IMR-90 (cell line): ENCODE measurements at regions not wholly inside any gene's neighbourhood (a gene's known extent, or its start where the extent isn't known, plus 50 kb on each side); places are given as distances from the start of the nearest gene placed in this dataset.

Experiments
- ATAC-seq: fragments of 200-7000 bp; cut with Tn5 transposase; 2 replicates; pipeline ENCODE4 v1.9.1; 2020; ENCODE audit warnings: low read depth, mild to moderate bottlenecking, moderate library complexity
- BruUV-seq: library from RNA; stranded (reverse); fragments of 400-500 nt; replicated peaks from 2 replicates; lab custom pipeline; 2021; lab: Mats Ljungman, UMichigan
- CTCF ChIA-PET: fragments of 300-600 bp; formaldehyde crosslinking; extraction: SDS; loops from one replicate; lab custom pipeline; 2021; ENCODE audit warnings: antibody characterized with exemption; lab: Yijun Ruan, JAX
- POLR2A ChIA-PET: fragments of 300-600 bp; sonication (Branson Sonifier 250); formaldehyde crosslinking; loops from one replicate; lab custom pipeline; 2022; ENCODE audit warnings: antibody characterized with exemption; ENCODE audit not compliant: unreplicated experiment; lab: Charles Lee
- DNase-seq: peaks from one replicate; pipeline ENCODE4 v3.0.0; 2013
- H2AFZ ChIP-seq: replicated peaks from 2 replicates; pipeline ENCODE3; 2013; ENCODE audit warnings: low read length, mild to moderate bottlenecking; ENCODE audit not compliant: poor library complexity
- H2AK5ac ChIP-seq: 2 replicates; pipeline ENCODE4 v1.6.1; 2013; ENCODE audit warnings: low read depth, low read length, inconsistent platforms
- H2AK9ac ChIP-seq: replicated peaks from 2 replicates; pipeline ENCODE3; 2013; ENCODE audit warnings: mild to moderate bottlenecking, low read depth, low read length, moderate library complexity; ENCODE audit not compliant: poor library complexity
- H2BK120ac ChIP-seq: 2 replicates; pipeline ENCODE4 v1.6.1; 2013; ENCODE audit warnings: low read depth, low read length, inconsistent platforms
- H2BK15ac ChIP-seq: 3 replicates; pipeline ENCODE4 v1.6.1; 2013; ENCODE audit warnings: low read depth, low read length, inconsistent platforms
- H2BK20ac ChIP-seq: 2 replicates; pipeline ENCODE4 v1.6.1; 2013; ENCODE audit warnings: low read depth, mild to moderate bottlenecking, inconsistent platforms, low read length, moderate library complexity
- H2BK5ac ChIP-seq: 2 replicates; pipeline ENCODE4 v1.6.1; 2013; ENCODE audit warnings: mild to moderate bottlenecking, low read depth, low read length, inconsistent platforms; ENCODE audit not compliant: poor library complexity, severe bottlenecking
- H3K14ac ChIP-seq: replicated peaks from 2 replicates; pipeline ENCODE4 v1.6.1; 2013; ENCODE audit warnings: low read depth, low read length, inconsistent platforms
- H3K18ac ChIP-seq: 2 replicates; pipeline ENCODE4 v1.6.1; 2013; ENCODE audit warnings: low read depth, low read length, control low read depth
- H3K23ac ChIP-seq: 2 replicates; pipeline ENCODE4 v1.6.1; 2013; ENCODE audit warnings: low read depth, low read length, inconsistent platforms
- H3K27ac ChIP-seq: 2 replicates; pipeline ENCODE4 v1.5.1; 2013; ENCODE audit warnings: mild to moderate bottlenecking, control low read depth, low read length; ENCODE audit not compliant: insufficient read depth
- H3K27me3 ChIP-seq: 2 replicates; pipeline ENCODE4 v1.6.1; 2013; ENCODE audit warnings: low read length; ENCODE audit not compliant: control insufficient read depth, insufficient read depth
- H3K36me3 ChIP-seq: 2 replicates; pipeline ENCODE4 v1.6.1; 2013; ENCODE audit warnings: low read length, mixed read lengths; ENCODE audit not compliant: control insufficient read depth, insufficient read depth
- H3K4ac ChIP-seq: 2 replicates; pipeline ENCODE4 v1.6.1; 2013; ENCODE audit warnings: low read depth, low read length, inconsistent platforms
- H3K4me1 ChIP-seq: 2 replicates; pipeline ENCODE4 v1.6.1; 2013; ENCODE audit warnings: low read length, mixed read lengths; ENCODE audit not compliant: control insufficient read depth, insufficient read depth
- H3K4me2 ChIP-seq: 2 replicates; pipeline ENCODE4 v1.6.1; 2013; ENCODE audit warnings: low read depth, mild to moderate bottlenecking, control low read depth, low read length, moderate library complexity
- H3K4me3 ChIP-seq: 2 replicates; pipeline ENCODE4 v1.5.1; 2013; ENCODE audit warnings: low read depth, mild to moderate bottlenecking, control low read depth, low read length, moderate library complexity; ENCODE audit not compliant: insufficient read depth
- H3K56ac ChIP-seq: 2 replicates; pipeline ENCODE4 v1.6.1; 2013; ENCODE audit warnings: low read length, inconsistent platforms; ENCODE audit not compliant: insufficient read depth; ENCODE audit errors: extremely low read depth
- H3K79me1 ChIP-seq, 2 experiments: 2 replicates each; pipeline ENCODE4 v1.6.1; 2013; ENCODE audit warnings: low read length in 2 of 2, inconsistent platforms in 1 of 2, low read depth in 1 of 2
- H3K9ac ChIP-seq: 2 replicates; pipeline ENCODE4 v1.6.1; 2013; ENCODE audit warnings: low read depth, low read length, control low read depth
- H3K9me1 ChIP-seq: 2 replicates; pipeline ENCODE4 v1.6.1; 2013; ENCODE audit warnings: low read length, inconsistent platforms; ENCODE audit not compliant: insufficient read depth
- H3K9me3 ChIP-seq: 2 replicates; pipeline ENCODE4 v1.6.1; 2013; ENCODE audit warnings: low read length; ENCODE audit not compliant: control insufficient read depth, insufficient read depth
- H4K20me1 ChIP-seq: 2 replicates; pipeline ENCODE4 v1.6.1; 2013; ENCODE audit warnings: low read length, inconsistent platforms; ENCODE audit not compliant: insufficient read depth
- H4K5ac ChIP-seq: 2 replicates; pipeline ENCODE4 v1.6.1; 2013; ENCODE audit warnings: mild to moderate bottlenecking, low read depth, low read length, control low read depth
- H4K8ac ChIP-seq, 2 experiments: 2 replicates each; pipeline ENCODE4 v1.6.1; 2013; ENCODE audit warnings: low read depth in 2 of 2, low read length in 2 of 2, control low read depth in 1 of 2, inconsistent platforms in 1 of 2
- H4K91ac ChIP-seq: 2 replicates; pipeline ENCODE4 v1.6.1; 2013; ENCODE audit warnings: low read depth, low read length, inconsistent platforms; ENCODE audit not compliant: insufficient read depth
- BHLHE40 ChIP-seq: fragments of 150-350 bp; IDR thresholded peaks from 2 replicates; pipeline ENCODE4 v1.6.1; 2016; ENCODE audit warnings: mild to moderate bottlenecking, low read depth, low read length
- CEBPB ChIP-seq: IDR thresholded peaks from 2 replicates; pipeline ENCODE4 v1.6.1; 2012; ENCODE audit warnings: low read depth, low read length, improper control_type of control experiment
- FOS ChIP-seq: fragments of 150-350 bp; IDR thresholded peaks from 2 replicates; pipeline ENCODE4 v1.6.1; 2016; ENCODE audit warnings: low read depth, low read length
- MAFK ChIP-seq: IDR thresholded peaks from 2 replicates; pipeline ENCODE4 v1.6.1; 2012; ENCODE audit warnings: low read depth, low read length, improper control_type of control experiment
- NFE2L2 ChIP-seq: fragments of 150-350 bp; IDR thresholded peaks from 2 replicates; pipeline ENCODE4 v1.6.1; 2016; ENCODE audit warnings: low read depth, mild to moderate bottlenecking, low read length
- RAD21 ChIP-seq: IDR thresholded peaks from 2 replicates; pipeline ENCODE4 v1.6.1; 2012; ENCODE audit warnings: low read length, improper control_type of control experiment
- RCOR1 ChIP-seq: IDR thresholded peaks from 2 replicates; pipeline ENCODE4 v1.6.1; 2012; ENCODE audit warnings: mild to moderate bottlenecking, low read length, improper control_type of control experiment; ENCODE audit not compliant: insufficient replicate concordance
- RFX5 ChIP-seq: IDR thresholded peaks from 2 replicates; pipeline ENCODE4 v1.8.0; 2012; ENCODE audit warnings: low read depth, mild to moderate bottlenecking, low read length, moderate library complexity
- WGBS, 2 experiments: methylation state at CpG; one replicate each; pipeline versions ENCODE4 v1.1.5 to v1.1.7; 2013; ENCODE audit warnings: missing lambda C conversion rate in 2 of 2; ENCODE audit not compliant: insufficient read length in 1 of 2; ENCODE audit errors: extremely low coverage in 2 of 2; 5-methylcytosine and 5-hydroxymethylcytosine counted together
- dilution Hi-C: fragments of 300-500 bp; cut with HindIII; formaldehyde crosslinking; loops from one replicate; pipeline ENCODE4 v1.14.3; 2018; ENCODE audit warnings: low sequenced_read_pairs; ENCODE audit not compliant: unreplicated experiment
- in situ Hi-C: fragments of 300-500 bp; cut with MboI; formaldehyde crosslinking; loops from 3 replicates; pipeline ENCODE4 v1.14.3; 2019; ENCODE audit warnings: low sequenced_read_pairs, inconsistent platforms, mixed read lengths
- intact Hi-C: fragments of 100-400 bp; cut with micrococcal nuclease; formaldehyde crosslinking; loops from 2 replicates; pipeline ENCODE4 v1.10.0; 2022
- TF ChIP-seq, protein P1 (sequence below): fragments of 150-350 bp; IDR thresholded peaks from 2 replicates; pipeline ENCODE4 v1.6.1; 2017; ENCODE audit warnings: mild to moderate bottlenecking, antibody characterized with exemption, low read length, low read depth

DNA sequence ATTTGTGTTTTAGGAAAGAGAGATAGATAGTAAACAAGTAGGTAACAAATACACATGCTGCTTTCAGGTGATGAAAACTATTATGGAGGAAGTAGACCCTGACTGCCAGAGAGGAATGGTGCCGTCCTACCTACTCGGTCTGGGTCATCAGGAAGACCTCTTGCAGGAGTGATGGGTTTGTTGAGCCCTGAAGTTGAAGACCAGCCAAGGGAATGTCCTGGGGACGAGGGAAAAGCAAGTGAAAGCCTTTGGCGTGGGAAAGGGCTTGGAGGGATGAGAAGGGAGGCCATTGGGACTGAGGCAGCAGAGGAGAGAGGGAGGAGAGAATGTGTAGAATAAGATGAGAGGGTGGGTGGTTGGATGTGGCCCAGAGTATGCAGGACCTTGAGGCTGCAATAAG is 379.5 kb upstream of the USP24 start:
- TF ChIP-seq, protein P1, sequence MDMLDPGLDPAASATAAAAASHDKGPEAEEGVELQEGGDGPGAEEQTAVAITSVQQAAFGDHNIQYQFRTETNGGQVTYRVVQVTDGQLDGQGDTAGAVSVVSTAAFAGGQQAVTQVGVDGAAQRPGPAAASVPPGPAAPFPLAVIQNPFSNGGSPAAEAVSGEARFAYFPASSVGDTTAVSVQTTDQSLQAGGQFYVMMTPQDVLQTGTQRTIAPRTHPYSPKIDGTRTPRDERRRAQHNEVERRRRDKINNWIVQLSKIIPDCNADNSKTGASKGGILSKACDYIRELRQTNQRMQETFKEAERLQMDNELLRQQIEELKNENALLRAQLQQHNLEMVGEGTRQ, result no peak
- TF ChIP-seq RFX5, result no peak
- TF ChIP-seq RAD21, result no peak
- TF ChIP-seq RCOR1, result no peak
- no peak for TF ChIP-seq NFE2L2
- TF ChIP-seq CEBPB, result no peak
- TF ChIP-seq MAFK, result no peak
- no peak for TF ChIP-seq FOS
- TF ChIP-seq BHLHE40, result no peak
- no peaks in the 10 kb centered on the region for H3K36me3 ChIP-seq
- H2BK5ac ChIP-seq, result no peak overlapping the region
- no peak overlapping the region for H3K56ac ChIP-seq
- H2AK9ac ChIP-seq, result peak overlapping the region; percentile 11
- DNase-seq (no peak), ATAC-seq (no peak)
- H2BK20ac ChIP-seq, result no peak overlapping the region
- H3K4ac ChIP-seq, result no peak overlapping the region
- H3K27ac ChIP-seq, result no peak overlapping the region
- H3K9ac ChIP-seq, result no peak overlapping the region
- H2BK120ac ChIP-seq, result no peak overlapping the region
- dilution Hi-C loops (no loop called here), in situ Hi-C loops (no loop called here), intact Hi-C loops (loop anchor here (5.0 kb wide), 1 partner anchor 47 kb away; no protein-coding TSS in a partner anchor)
- no peak overlapping the region for H3K14ac ChIP-seq
- BruUV-seq, result no TSS peak
- no peaks in the 10 kb centered on the region for H3K79me1 ChIP-seq
- H4K91ac ChIP-seq, result no peak overlapping the region
- H4K20me1 ChIP-seq, result no peaks in the 10 kb centered on the region
- no peak overlapping the region for H2BK15ac ChIP-seq
- no peak overlapping the region for H3K4me3 ChIP-seq
- CTCF ChIA-PET, result no interaction called here
- peaks cover 4% of the 10 kb centered on the region; the same call in 1 of the 2 replicates for H3K9me1 ChIP-seq
- no peaks in the 10 kb centered on the region for H3K9me3 ChIP-seq
- no peak overlapping the region for H3K18ac ChIP-seq
- H3K4me2 ChIP-seq, result no peak overlapping the region
- H2AK5ac ChIP-seq, result no peak overlapping the region; the same call in 1 of the 2 replicates
- 92% methylated on average over 4 of the region's 4 CpGs; no CpG with 5 or more reads in 1 of the 2 experiments for WGBS, 2 experiments
- H3K4me1 ChIP-seq, result no peaks in the 10 kb centered on the region; the same call in 1 of the 2 replicates
- POLR2A ChIA-PET, result no interaction called here
- no peak overlapping the region for H3K23ac ChIP-seq
- no peak overlapping the region for H2AFZ ChIP-seq
- H4K8ac ChIP-seq, result no peak overlapping the region
- no peak overlapping the region; the same call in 1 of the 2 replicates for H4K5ac ChIP-seq
- H3K27me3 ChIP-seq, result no peaks in the 10 kb centered on the region
